Keratinocyte (primary cell): ENCODE measurements at regions not wholly inside any gene's neighbourhood (a gene's known extent, or its start where the extent isn't known, plus 50 kb on each side); places are given as distances from the start of the nearest gene placed in this dataset.

Experiments used
- CTCF ChIP-seq, 3 experiments: IDR thresholded peaks in 1 of 3; conservative IDR thresholded peaks in 1 of 3; optimal IDR thresholded peaks in 1 of 3; 2 replicates in 2 of 3; 3 replicates in 1 of 3; pipeline versions ENCODE3 to v1.5.1; 2011; ENCODE audit warnings: low read length in 3 of 3, mild to moderate bottlenecking in 3 of 3, moderate library complexity in 2 of 3, control low read depth in 1 of 3, inconsistent platforms in 1 of 3; ENCODE audit not compliant: insufficient read depth in 2 of 3; ENCODE audit errors: extremely low read depth in 1 of 3
- EZH2 ChIP-seq: IDR thresholded peaks from one replicate; pipeline ENCODE4 v1.6.1; 2012; ENCODE audit warnings: inconsistent platforms, mild to moderate bottlenecking, low read length, moderate library complexity

- TF ChIP-seq CTCF (optimal IDR thresholded peaks at IDR 0.05 in 1 of 3, IDR thresholded peaks at IDR 0.05 in 1 of 3, conservative IDR thresholded peaks at IDR 0.05 in 1 of 3; ENCODE audit: extremely low read depth in 1 of 3, insufficient read depth in 2 of 3, low read length in 3 of 3) (no peak), EZH2 (no peak)
These were observed 1552.3 kb downstream of the OTOL1 start for GRCh38 chr3:163048881-163049280.
